Fibroblast of lung (primary cell): ENCODE measurements at regions not wholly inside any gene's neighbourhood (a gene's known extent, or its start where the extent isn't known, plus 50 kb on each side); places are given as distances from the start of the nearest gene placed in this dataset.

ENCODE experiments used
- DNase-seq, 2 donors: peaks; one replicate each; pipeline versions ENCODE4 v3.0.0 to v3.0.0-alpha.2; 2010; ENCODE audit warnings: low read depth in 2 of 2
- H2AFZ ChIP-seq: 2 replicates; pipeline ENCODE4 v1.5.1; 2012; ENCODE audit warnings: low read length, control low read depth, inconsistent platforms
- H3K27ac ChIP-seq: 2 replicates; pipeline ENCODE4 v1.5.1; 2011; ENCODE audit warnings: low read length, control low read depth; ENCODE audit not compliant: insufficient read depth
- H3K27me3 ChIP-seq: 2 replicates; pipeline ENCODE4 v1.5.1; 2011; ENCODE audit warnings: mild to moderate bottlenecking, low read length; ENCODE audit not compliant: control insufficient read depth, insufficient read depth
- H3K36me3 ChIP-seq: 2 replicates; pipeline ENCODE4 v1.5.1; 2011; ENCODE audit warnings: low read length; ENCODE audit not compliant: control insufficient read depth, insufficient read depth
- H3K4me1 ChIP-seq: 2 replicates; pipeline ENCODE4 v1.5.1; 2011; ENCODE audit warnings: low read length; ENCODE audit not compliant: control insufficient read depth, insufficient read depth; ENCODE audit errors: extremely low read depth
- H3K4me2 ChIP-seq: 2 replicates; pipeline ENCODE4 v1.5.1; 2011; ENCODE audit warnings: low read length, control low read depth; ENCODE audit not compliant: insufficient read depth; ENCODE audit errors: extremely low read depth
- H3K4me3 ChIP-seq, 4 experiments: fragments of 200-600 bp in 1 of 4; sonication (generic) in 1 of 4; replicated peaks in 1 of 4; 2 replicates each; pipeline ENCODE4 v1.5.1; 2011 to 2016; ENCODE audit warnings: low read length in 4 of 4, low read depth in 3 of 4, mild to moderate bottlenecking in 3 of 4, control low read depth in 2 of 4, inconsistent platforms in 1 of 4, mixed read lengths in 1 of 4; ENCODE audit not compliant: insufficient read depth in 1 of 4; ENCODE audit errors: control extremely low read depth in 1 of 4
- H3K79me2 ChIP-seq: 2 replicates; pipeline ENCODE4 v1.5.1; 2012; ENCODE audit warnings: mild to moderate bottlenecking, low read length, inconsistent platforms; ENCODE audit not compliant: control insufficient read depth, insufficient read depth
- H3K9ac ChIP-seq: 2 replicates; pipeline ENCODE4 v1.5.1; 2011; ENCODE audit warnings: mild to moderate bottlenecking, low read length, control low read depth; ENCODE audit not compliant: insufficient read depth
- H3K9me3 ChIP-seq: 2 replicates; pipeline ENCODE4 v1.5.1; 2012; ENCODE audit warnings: low read depth, low read length; ENCODE audit not compliant: control insufficient read depth, insufficient read depth
- H4K20me1 ChIP-seq: 2 replicates; pipeline ENCODE4 v1.5.1; 2011; ENCODE audit warnings: low read length; ENCODE audit not compliant: control insufficient read depth, insufficient read depth; ENCODE audit errors: extremely low read depth
- CTCF ChIP-seq, 2 donors: IDR thresholded peaks in 1 of 2; conservative IDR thresholded peaks in 1 of 2; 1 replicate in 1 of 2; 2 replicates in 1 of 2; pipeline ENCODE4 v1.5.1; 2011 to 2012; ENCODE audit warnings: low read length in 2 of 2, control low read depth in 1 of 2, inconsistent platforms in 1 of 2, low read depth in 1 of 2, mild to moderate bottlenecking in 1 of 2
- EZH2 ChIP-seq: IDR thresholded peaks from 2 replicates; pipeline ENCODE4 v1.5.1; 2012; ENCODE audit warnings: low read length, control low read depth, mild to moderate bottlenecking; ENCODE audit errors: missing control alignments

GRCh38 chr1:82106672-82107071 is 305.9 kb downstream of the ADGRL2 start:
- no peaks in the 10 kb centered on the region for H3K9me3 ChIP-seq
- no peak overlapping the region for H3K4me2 ChIP-seq
- H3K27ac ChIP-seq, result no peak overlapping the region
- H3K9ac ChIP-seq, result no peak overlapping the region
- DNase-seq, result no peak
- no peak overlapping the region for H2AFZ ChIP-seq
- no peaks in the 10 kb centered on the region for H4K20me1 ChIP-seq
- H3K27me3 ChIP-seq, result no peaks in the 10 kb centered on the region
- H3K4me1 ChIP-seq, result no peaks in the 10 kb centered on the region
- no peak overlapping the region for H3K4me3 ChIP-seq
- H3K79me2 ChIP-seq, result no peaks in the 10 kb centered on the region
- H3K36me3 ChIP-seq, result no peaks in the 10 kb centered on the region
- TF ChIP-seq EZH2 (no peak), CTCF (conservative IDR thresholded peaks at IDR 0.05 in 1 of 2, IDR thresholded peaks at IDR 0.05 in 1 of 2; ENCODE audit: low read depth in 1 of 2, low read length in 2 of 2) (no peak)

DNA sequence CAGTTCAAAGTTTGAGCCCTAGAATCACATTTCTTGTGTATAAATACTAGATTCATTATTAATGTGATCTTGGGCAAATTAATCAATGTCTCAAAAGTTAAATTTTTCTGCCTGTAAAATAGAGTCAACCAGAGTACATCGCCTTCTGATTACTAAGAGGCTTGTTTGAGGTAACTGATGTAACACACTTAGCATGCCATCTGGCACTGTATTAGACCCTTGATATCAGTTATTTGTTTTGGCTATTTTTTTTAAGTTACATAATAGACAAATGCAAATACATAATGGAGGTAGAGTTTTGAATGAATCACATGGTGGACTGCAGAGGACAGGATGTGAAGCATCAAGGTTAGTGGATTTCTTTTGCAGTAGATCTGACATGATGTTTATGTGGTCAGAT is 298.4 kb downstream of the ADGRL2 start:
- no peak overlapping the region for H3K9ac ChIP-seq
- no peak overlapping the region for H2AFZ ChIP-seq
- no peaks in the 10 kb centered on the region for H3K27me3 ChIP-seq
- H4K20me1 ChIP-seq, result no peaks in the 10 kb centered on the region
- no peaks in the 10 kb centered on the region for H3K36me3 ChIP-seq
- H3K79me2 ChIP-seq, result no peaks in the 10 kb centered on the region
- peak in 1 of 2 donors; percentile 23 for DNase-seq
- no peak overlapping the region for H3K27ac ChIP-seq
- TF ChIP-seq CTCF (conservative IDR thresholded peaks at IDR 0.05 in 1 of 2, IDR thresholded peaks at IDR 0.05 in 1 of 2; ENCODE audit: low read depth in 1 of 2, low read length in 2 of 2) (no peak), EZH2 (no peak)
- H3K4me2 ChIP-seq, result no peak overlapping the region
- H3K4me1 ChIP-seq, result no peaks in the 10 kb centered on the region
- no peak overlapping the region for H3K4me3 ChIP-seq
- no peaks in the 10 kb centered on the region for H3K9me3 ChIP-seq

GRCh38 chr1:82094136-82094535 is 293.4 kb downstream of the ADGRL2 start:
- TF ChIP-seq CTCF (conservative IDR thresholded peaks at IDR 0.05 in 1 of 2, IDR thresholded peaks at IDR 0.05 in 1 of 2; ENCODE audit: low read depth in 1 of 2, low read length in 2 of 2) (no peak), EZH2 (no peak)
- H4K20me1 ChIP-seq, result no peaks in the 10 kb centered on the region
- H3K27me3 ChIP-seq, result no peaks in the 10 kb centered on the region

More at GRCh38 chr1:82094136-82094535, 293.4 kb downstream of the ADGRL2 start:
- no peaks in the 10 kb centered on the region for H3K9me3 ChIP-seq
- no peak overlapping the region for H3K4me3 ChIP-seq
- no peaks in the 10 kb centered on the region for H3K36me3 ChIP-seq
- H3K4me1 ChIP-seq, result no peaks in the 10 kb centered on the region
- no peak overlapping the region for H2AFZ ChIP-seq
- DNase-seq, result no peak
- no peak overlapping the region for H3K27ac ChIP-seq
- no peaks in the 10 kb centered on the region for H3K79me2 ChIP-seq
- no peak overlapping the region for H3K4me2 ChIP-seq
- no peak overlapping the region for H3K9ac ChIP-seq
